SK-N-SH (cell line): ENCODE measurements at regions not wholly inside any gene's neighbourhood (a gene's known extent, or its start where the extent isn't known, plus 50 kb on each side); places are given as distances from the start of the nearest gene placed in this dataset.

ENCODE experiments used
- CTCF ChIA-PET: fragments of 300-600, 350-600 bp; formaldehyde crosslinking; extraction: SDS; loops from one replicate; lab custom pipeline; 2021; lab: Yijun Ruan, JAX
- POLR2A ChIA-PET: fragments of 350-600 bp; sonication (Branson Sonifier 250); formaldehyde crosslinking; extraction: SDS; loops from one replicate; lab custom pipeline; 2020; ENCODE audit warnings: antibody characterized with exemption, inconsistent platforms; lab: Yijun Ruan, JAX
- DNase-seq: peaks from one replicate; pipeline ENCODE4 v3.0.0; 2012
- H2AFZ ChIP-seq: fragments of 200-600 bp; sonication (generic); 2 replicates; pipeline ENCODE4 v1.8.1; 2016; ENCODE audit warnings: antibody characterized with exemption, mild to moderate bottlenecking, low read depth
- H3F3A ChIP-seq: fragments of 200-600 bp; sonication (generic); replicated peaks from 2 replicates; pipeline ENCODE3; 2016; ENCODE audit warnings: antibody characterized with exemption, mild to moderate bottlenecking; ENCODE audit not compliant: insufficient read depth
- H3K27ac ChIP-seq, 2 experiments: fragments of 200-500 bp in 1 of 2; fragments of 200-600 bp in 1 of 2; sonication (Bioruptor generic) in 1 of 2; sonication (generic), shearing (Covaris generic) in 1 of 2; 2 replicates each; pipeline versions ENCODE4 v1.5.1 to v1.6.1; 2014 to 2016; ENCODE audit warnings: low read depth in 2 of 2, inconsistent platforms in 1 of 2, low read length in 1 of 2, mild to moderate bottlenecking in 1 of 2, mixed read lengths in 1 of 2
- H3K27me3 ChIP-seq: fragments of 200-600 bp; sonication (generic), shearing (Covaris generic); 2 replicates; pipeline ENCODE4 v1.6.1; 2016; ENCODE audit warnings: mixed run types; ENCODE audit not compliant: insufficient read depth
- H3K36me3 ChIP-seq, 2 experiments: fragments of 200-500 bp in 1 of 2; fragments of 200-600 bp in 1 of 2; sonication (Bioruptor generic) in 1 of 2; sonication (generic) in 1 of 2; replicated peaks in 1 of 2; 2 replicates each; pipeline versions ENCODE3 to v1.5.1; 2014 to 2016; ENCODE audit warnings: low read length in 1 of 2, mild to moderate bottlenecking in 1 of 2; ENCODE audit not compliant: insufficient read depth in 2 of 2, control insufficient read depth in 1 of 2
- H3K4me1 ChIP-seq, 2 experiments: fragments of 200-500 bp in 1 of 2; fragments of 200-600 bp in 1 of 2; sonication (Bioruptor generic) in 1 of 2; sonication (generic), shearing (Covaris generic) in 1 of 2; 2 replicates each; pipeline versions ENCODE4 v1.5.1 to v1.6.1; 2014 to 2016; ENCODE audit warnings: low read depth in 1 of 2, low read length in 1 of 2, mixed run types in 1 of 2; ENCODE audit not compliant: insufficient read depth in 2 of 2, control insufficient read depth in 1 of 2
- H3K4me2 ChIP-seq: fragments of 200-600 bp; sonication (generic), shearing (Covaris generic); 2 replicates; pipeline ENCODE4 v1.6.1; 2017; ENCODE audit warnings: mixed run types
- H3K4me3 ChIP-seq, 2 experiments: fragments of 200-500 bp in 1 of 2; fragments of 200-600 bp in 1 of 2; sonication (Bioruptor generic) in 1 of 2; sonication (generic), shearing (Covaris generic) in 1 of 2; 2 replicates each; pipeline versions ENCODE4 v1.5.1 to v1.8.1; 2014 to 2016; ENCODE audit warnings: low read depth in 2 of 2, inconsistent platforms in 1 of 2, low read length in 1 of 2, mild to moderate bottlenecking in 1 of 2, mixed read lengths in 1 of 2, moderate library complexity in 1 of 2
- H3K79me2 ChIP-seq: fragments of 200-600 bp; sonication (generic); 2 replicates; pipeline ENCODE4 v1.8.1; 2017; ENCODE audit warnings: mild to moderate bottlenecking; ENCODE audit not compliant: insufficient read depth
- H3K9ac ChIP-seq: fragments of 200-600 bp; sonication (generic); 2 replicates; pipeline ENCODE4 v1.6.1; 2017; ENCODE audit warnings: mixed run types
- H3K9me2 ChIP-seq: fragments of 200-600 bp; sonication (generic); 2 replicates; pipeline ENCODE4 v1.6.1; 2017; ENCODE audit warnings: mixed run types
- H3K9me3 ChIP-seq: fragments of 200-600 bp; sonication (generic); 2 replicates; pipeline ENCODE4 v1.6.1; 2017; ENCODE audit warnings: mixed run types, mild to moderate bottlenecking, moderate library complexity
- H4K20me1 ChIP-seq: fragments of 200-600 bp; sonication (generic); 2 replicates; pipeline ENCODE4 v1.6.1; 2017; ENCODE audit warnings: mild to moderate bottlenecking, mixed run types; ENCODE audit not compliant: insufficient read depth
- ELF1 ChIP-seq: IDR thresholded peaks from 2 replicates; pipeline ENCODE4 v1.4.0; 2012
- EP300 ChIP-seq, 2 experiments: IDR thresholded peaks; 2 replicates each; pipeline versions ENCODE4 v1.4.0 to v1.6.1; 2012; ENCODE audit warnings: borderline replicate concordance in 1 of 2, low read depth in 1 of 2, low read length in 1 of 2
- EZH2phosphoT487 ChIP-seq: fragments of 200-600 bp; sonication (generic); IDR thresholded peaks from 2 replicates; pipeline ENCODE4 v1.6.1; 2017; ENCODE audit warnings: low read depth, mixed run types, mild to moderate bottlenecking, antibody characterized with exemption, moderate library complexity, borderline replicate concordance
- FOXJ3 ChIP-seq: sonication (generic); formaldehyde crosslinking; IDR thresholded peaks from 2 replicates; pipeline ENCODE4 v1.5.1; 2020; ENCODE audit warnings: mild to moderate bottlenecking, missing genetic modification reagents
- FOXM1 ChIP-seq: IDR thresholded peaks from 2 replicates; pipeline ENCODE4 v1.4.0; 2012; ENCODE audit warnings: low read depth, mild to moderate bottlenecking
- GABPA ChIP-seq: IDR thresholded peaks from 2 replicates; pipeline ENCODE4 v1.4.0; 2012; ENCODE audit warnings: low read depth, mild to moderate bottlenecking
- MXI1 ChIP-seq: IDR thresholded peaks from 2 replicates; pipeline ENCODE4 v1.6.1; 2012; ENCODE audit warnings: mild to moderate bottlenecking, low read depth, low read length, improper control_type of control experiment
- NRF1 ChIP-seq: IDR thresholded peaks from 2 replicates; pipeline ENCODE4 v1.6.1; 2012; ENCODE audit warnings: low read depth, mild to moderate bottlenecking, low read length
- PBX3 ChIP-seq: IDR thresholded peaks from 2 replicates; pipeline ENCODE4; 2012
- POLR2AphosphoS5 ChIP-seq: IDR thresholded peaks from 2 replicates; pipeline ENCODE4 v1.6.1; 2012; ENCODE audit warnings: low read depth, low read length
- RAD21 ChIP-seq: IDR thresholded peaks from 2 replicates; pipeline ENCODE4 v1.6.1; 2012; ENCODE audit warnings: mild to moderate bottlenecking, low read length
- RCOR1 ChIP-seq: fragments of 150-350 bp; IDR thresholded peaks from 2 replicates; pipeline ENCODE4 v1.6.1; 2017; ENCODE audit warnings: antibody characterized with exemption, low read length
- RFX5 ChIP-seq: IDR thresholded peaks from 2 replicates; pipeline ENCODE4 v1.6.1; 2012; ENCODE audit warnings: mild to moderate bottlenecking, improper control_type of control experiment, low read length
- RXRA ChIP-seq: IDR thresholded peaks from 2 replicates; pipeline ENCODE4 v1.4.0; 2012; ENCODE audit warnings: low read depth, mild to moderate bottlenecking, borderline replicate concordance
- SIN3A ChIP-seq: IDR thresholded peaks from 2 replicates; pipeline ENCODE4 v1.6.1; 2012; ENCODE audit warnings: low read depth, mild to moderate bottlenecking, low read length, moderate library complexity, borderline replicate concordance
- SMC3 ChIP-seq: IDR thresholded peaks from 2 replicates; pipeline ENCODE4 v1.6.1; 2012; ENCODE audit warnings: low read depth, low read length, improper control_type of control experiment
- USF2 ChIP-seq: fragments of 150-350 bp; IDR thresholded peaks from 2 replicates; pipeline ENCODE4 v1.6.1; 2017; ENCODE audit warnings: antibody characterized with exemption, low read length, low read depth, borderline replicate concordance
- YY1 ChIP-seq: IDR thresholded peaks from 2 replicates; pipeline ENCODE4 v1.4.0; 2012; ENCODE audit warnings: low read depth, mild to moderate bottlenecking
- WGBS: methylation state at CpG from one replicate; pipeline ENCODE4 v1.1.6; 2017; ENCODE audit warnings: low lambda C conversion rate; 5-methylcytosine and 5-hydroxymethylcytosine counted together

- H3K27ac ChIP-seq, result no peak overlapping the region
- POLR2A ChIA-PET, result no interaction called here
- 95% methylated on average over 3 of the region's 3 CpGs for whole genome bisulfite sequencing
- CTCF ChIA-PET, result interaction anchor here (0.6 to 6.8 kb wide), 20 partner anchors 10 to 853 kb away, joined by 3 to 70 read pairs (median 4); partner anchors contain the start of genes FDX1, RDX and ZC3H12C
- DNase-seq, result no peak
- H3K9me3 ChIP-seq, result no peaks in the 10 kb centered on the region
- H3F3A ChIP-seq, result peaks cover 3% of the 10 kb centered on the region
- no peaks in the 10 kb centered on the region for H3K36me3 ChIP-seq
- H4K20me1 ChIP-seq, result no peaks in the 10 kb centered on the region
- peaks cover 6 to 18% of the 10 kb centered on the region in 2 experiments; a peak in 3 of 4 replicates for H3K4me1 ChIP-seq
- no peak overlapping the region for H3K4me2 ChIP-seq
- H2AFZ ChIP-seq, result no peak overlapping the region; the same call in 1 of the 2 replicates
- TF ChIP-seq GABPA (no peak), NRF1 (no peak), FOXM1 (no peak), PBX3 (no peak), EP300 (IDR thresholded peaks at IDR 0.05; ENCODE audit: borderline replicate concordance in 1 of 2, low read depth in 1 of 2, low read length in 1 of 2) (no peak), FOXJ3 (CRISPR knock-in tag) (no peak), ELF1 (no peak), SIN3A (no peak), SMC3 (no peak), POLR2AphosphoS5 (no peak), YY1 (no peak)
- H3K4me3 ChIP-seq, result no peak overlapping the region
- no peaks in the 10 kb centered on the region for H3K27me3 ChIP-seq
- no peak overlapping the region for H3K9ac ChIP-seq
- H3K79me2 ChIP-seq, result no peaks in the 10 kb centered on the region
- no peaks in the 10 kb centered on the region for H3K9me2 ChIP-seq
Measured at GRCh38 chr11:110377434-110377833, 52.3 kb upstream of the FDX1 start.

GRCh38 chr11:110379261-110379660 is 50.5 kb upstream of the FDX1 start:
- Histone ChIP-seq H3K27ac (no peak overlapping the region), H3K4me2 (no peak overlapping the region), H3F3A (no peaks in the 10 kb centered on the region), H3K4me1 (peaks cover 6 to 13% of the 10 kb centered on the region in 2 experiments; a peak in 3 of 4 replicates), H2AFZ (no peak overlapping the region), H3K27me3 (no peaks in the 10 kb centered on the region), H3K36me3 (no peaks in the 10 kb centered on the region), H3K79me2 (no peaks in the 10 kb centered on the region), H3K4me3 (no peak overlapping the region), H3K9me2 (no peaks in the 10 kb centered on the region), H4K20me1 (no peaks in the 10 kb centered on the region), H3K9ac (no peak overlapping the region), H3K9me3 (no peaks in the 10 kb centered on the region)
- TF ChIP-seq RXRA, result no peak
- TF ChIP-seq POLR2AphosphoS5, result no peak
- TF ChIP-seq RAD21, result no peak
- TF ChIP-seq SMC3, result no peak
- TF ChIP-seq MXI1, result no peak
- TF ChIP-seq SIN3A, result no peak
- TF ChIP-seq RFX5, result no peak
- TF ChIP-seq USF2, result no peak
- no peak for TF ChIP-seq EZH2phosphoT487
- no peak for TF ChIP-seq RCOR1
- TF ChIP-seq ELF1, result no peak
- TF ChIP-seq GABPA, result no peak
- POLR2A ChIA-PET, result no interaction called here
- 71% methylated on average over 3 of the region's 3 CpGs for WGBS
- no peak for DNase-seq
- CTCF ChIA-PET, result no interaction called here
